ENCODE measurements at regions not wholly inside any gene's neighbourhood (a gene's known extent, or its start where the extent isn't known, plus 50 kb on each side); places are given as distances from the start of the nearest gene placed in this dataset.

GRCh38 chrX:118167361-118167760 is 50.8 kb upstream of the KLHL13 start:
- no peak for DNase-seq (ENCODE audit: low read depth, low spot score)

- no peak for DNase-seq (ENCODE audit: low read depth, low spot score)
Measured at GRCh38 chrX:118171356-118171755, 54.7 kb upstream of the KLHL13 start.

GRCh38 chrX:118174516-118175098 is 58.0 kb upstream of the KLHL13 start:
- DNase-seq (ENCODE audit: low read depth, low spot score): no peak

- DNase-seq (ENCODE audit: low read depth, low spot score): no peak
Measured at GRCh38 chrX:118177708-118178107, 61.1 kb upstream of the KLHL13 start.

GRCh38 chrX:118178450-118178849 is 61.8 kb upstream of the KLHL13 start:
- no peak for DNase-seq (ENCODE audit: low read depth, low spot score)

- DNase-seq (ENCODE audit: low read depth, low spot score): no peak
Measured at GRCh38 chrX:118179161-118179560, 62.6 kb upstream of the KLHL13 start.

- no peak for DNase-seq (ENCODE audit: low read depth, low spot score)
Measured at GRCh38 chrX:118179718-118180117, 63.1 kb upstream of the KLHL13 start.

GRCh38 chrX:118181030-118181429 is 64.4 kb upstream of the KLHL13 start:
- DNase-seq (ENCODE audit: low read depth, low spot score): peak; percentile 81

- DNase-seq (ENCODE audit: low read depth, low spot score): peak; percentile 19
Measured at GRCh38 chrX:118182025-118182424, 65.4 kb upstream of the KLHL13 start.

- no peak for DNase-seq (ENCODE audit: low read depth, low spot score)
Measured at GRCh38 chrX:118182681-118183080, 66.1 kb upstream of the KLHL13 start.

GRCh38 chrX:118183606-118184005 is 67.0 kb upstream of the KLHL13 start:
- DNase-seq (ENCODE audit: low read depth, low spot score): no peak

- DNase-seq (ENCODE audit: low read depth, low spot score): no peak
Measured at GRCh38 chrX:118187100-118187499, 70.5 kb upstream of the KLHL13 start.

- DNase-seq (ENCODE audit: low read depth, low spot score): no peak
Measured at GRCh38 chrX:118189000-118189399, 72.4 kb upstream of the KLHL13 start.

- no peak for DNase-seq (ENCODE audit: low read depth, low spot score)
Measured at GRCh38 chrX:118189628-118190027, 73.0 kb upstream of the KLHL13 start.

- no peak for DNase-seq (ENCODE audit: low read depth, low spot score)
Measured at GRCh38 chrX:118197730-118198129, 81.1 kb upstream of the KLHL13 start.

GRCh38 chrX:118198577-118198976 is 82.0 kb upstream of the KLHL13 start:
- DNase-seq (ENCODE audit: low read depth, low spot score): no peak

GRCh38 chrX:118199997-118200396 is 83.4 kb upstream of the KLHL13 start:
- DNase-seq (ENCODE audit: low read depth, low spot score): no peak

- DNase-seq (ENCODE audit: low read depth, low spot score): no peak
Measured at GRCh38 chrX:118205421-118206395, 89.1 kb upstream of the KLHL13 start.

GRCh38 chrX:118207831-118208453 is 91.3 kb upstream of the KLHL13 start:
- DNase-seq (ENCODE audit: low read depth, low spot score): no peak

GRCh38 chrX:118208481-118208880 is 91.9 kb upstream of the KLHL13 start:
- no peak for DNase-seq (ENCODE audit: low read depth, low spot score)

GRCh38 chrX:118211891-118212816 is 95.5 kb upstream of the KLHL13 start:
- DNase-seq (ENCODE audit: low read depth, low spot score): no peak

- DNase-seq (ENCODE audit: low read depth, low spot score): peak; percentile 20
Measured at GRCh38 chrX:118212817-118213183, 96.2 kb upstream of the KLHL13 start.

Data from astrocyte of the hippocampus (primary cell).